ENCODE measurements at regions not wholly inside any gene's neighbourhood (a gene's known extent, or its start where the extent isn't known, plus 50 kb on each side); places are given as distances from the start of the nearest gene placed in this dataset.

DNA sequence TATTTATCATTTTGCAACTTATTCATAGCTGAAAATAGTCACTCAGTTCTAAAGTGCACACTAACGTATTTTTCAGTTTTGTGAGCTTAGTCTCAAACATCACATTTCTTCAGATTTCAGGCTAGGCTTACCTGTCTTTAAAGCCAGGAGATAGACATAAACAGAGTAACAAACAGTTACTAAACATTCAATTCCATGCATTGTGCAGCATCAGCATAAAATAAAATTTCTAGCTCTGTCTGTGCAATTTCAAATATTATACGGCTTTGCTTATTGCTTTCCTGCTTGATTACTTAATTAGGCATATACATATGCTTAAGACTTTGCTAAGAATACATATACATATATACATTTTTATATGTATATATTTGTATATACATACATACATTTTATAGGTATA lies 637.0 kb downstream of the NR4A2 start:
- FAIRE-seq (no peak), DNase-seq (ENCODE audit: low spot score) (no peak)

DNA sequence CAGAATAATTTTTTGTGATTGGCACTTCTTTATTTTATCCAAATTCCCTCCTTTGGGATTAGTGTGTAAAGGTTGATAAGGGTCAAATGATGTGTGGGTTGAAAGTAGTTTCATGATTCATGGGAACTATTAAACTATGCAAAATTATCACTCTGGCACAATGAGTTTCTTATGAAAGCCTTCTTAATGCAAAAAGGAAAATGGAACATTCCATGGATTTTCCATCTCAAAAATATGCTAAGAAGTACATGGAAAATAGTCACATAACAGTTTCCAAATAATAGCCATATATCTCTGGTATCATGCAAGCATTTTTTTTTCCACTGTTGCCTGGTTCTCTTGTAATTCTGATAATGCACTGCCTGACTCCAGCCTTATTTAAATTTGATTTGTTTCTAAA lies 639.7 kb downstream of the NR4A2 start:
- FAIRE-seq (no peak), DNase-seq (ENCODE audit: low spot score) (no peak)

GRCh38 chr2:155692106-155692505 lies 640.4 kb downstream of the NR4A2 start:
- DNase-seq (ENCODE audit: low spot score) (no peak), FAIRE-seq (no peak)

GRCh38 chr2:155690785-155691184 lies 641.7 kb downstream of the NR4A2 start:
- FAIRE-seq (no peak), DNase-seq (ENCODE audit: low spot score) (no peak)

- FAIRE-seq, result no peak
- no peak for DNase-seq (ENCODE audit: low spot score)
These were observed 642.7 kb downstream of the NR4A2 start for GRCh38 chr2:155689791-155690190.

DNA sequence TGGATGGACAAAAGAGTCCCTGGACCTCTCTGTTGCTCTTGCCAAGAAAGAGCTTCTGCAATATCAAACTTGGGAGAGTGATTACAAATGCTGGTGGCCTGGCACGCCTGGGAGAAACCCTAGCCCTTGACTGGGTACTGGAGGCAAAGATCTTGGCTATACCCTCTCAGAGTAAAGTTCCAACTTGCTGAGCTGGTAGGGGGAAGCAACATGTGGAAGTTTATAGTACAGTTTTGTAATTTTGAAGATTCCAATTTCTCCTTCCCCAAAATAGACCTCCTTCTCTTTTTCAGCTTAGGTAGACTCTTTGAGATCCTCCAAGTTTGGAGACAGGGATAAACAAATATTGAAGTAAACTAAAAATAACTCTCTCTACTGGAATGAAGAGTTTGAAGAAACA lies 645.3 kb downstream of the NR4A2 start:
- FAIRE-seq, result no peak
- DNase-seq (ENCODE audit: low spot score), result no peak

DNA sequence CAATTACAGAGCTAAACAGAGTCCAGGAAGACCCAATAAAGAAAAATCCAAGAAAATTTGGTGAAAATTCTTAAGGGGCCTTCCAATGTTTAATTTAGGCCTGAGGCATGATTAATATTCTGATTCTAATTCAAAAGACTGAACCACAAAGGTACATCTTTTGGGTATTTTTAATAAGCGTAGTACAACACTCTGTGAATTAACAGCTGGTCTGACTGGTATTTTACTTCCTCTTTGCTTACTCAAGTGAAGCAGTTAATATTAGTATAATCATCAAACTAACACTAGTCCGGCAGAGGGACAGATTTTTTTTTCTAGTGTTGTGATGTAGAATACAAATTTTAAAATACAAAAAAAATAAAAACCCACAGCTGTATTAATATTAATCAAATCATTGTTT lies 652.9 kb downstream of the NR4A2 start:
- DNase-seq (ENCODE audit: low spot score) (no peak), FAIRE-seq (no peak)

DNA sequence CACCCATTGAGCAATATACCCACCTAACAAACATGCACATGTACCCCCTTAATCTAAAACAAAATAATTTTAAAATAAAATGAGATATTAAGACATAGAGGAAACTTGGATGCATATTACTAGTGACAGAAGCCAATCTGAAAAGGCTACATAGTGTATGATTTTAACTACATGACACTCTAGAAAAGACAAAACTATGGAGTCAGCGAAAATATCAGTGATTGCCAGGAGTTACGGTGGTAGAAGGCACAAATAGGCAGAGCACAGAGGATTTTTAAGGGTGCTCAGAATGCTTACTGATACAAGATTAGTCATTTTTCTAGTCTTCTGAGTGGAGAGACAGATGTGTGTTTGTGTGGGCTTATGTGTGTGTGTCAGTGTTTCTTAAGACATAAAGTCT lies 656.6 kb downstream of the NR4A2 start:
- FAIRE-seq (no peak), DNase-seq (ENCODE audit: low spot score) (no peak)

DNA sequence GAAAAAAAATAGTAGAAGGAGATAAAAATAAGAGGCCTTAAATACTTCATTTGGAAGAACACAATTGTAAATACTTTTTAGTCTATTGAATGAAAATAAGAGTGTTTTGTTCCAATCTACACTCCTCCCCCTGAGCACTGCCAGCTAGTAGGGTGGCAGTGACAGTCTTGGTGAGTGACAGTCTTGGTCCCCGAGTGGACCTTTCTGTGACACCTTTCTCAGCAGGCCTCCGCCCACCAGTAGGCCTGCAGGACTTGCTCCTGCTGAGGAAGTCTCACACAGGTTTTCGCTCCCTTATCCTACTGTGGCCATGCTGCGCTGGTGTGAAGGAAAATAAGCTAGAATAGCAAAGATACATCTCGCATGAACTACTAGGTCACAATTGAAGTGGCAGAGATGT lies 666.8 kb downstream of the NR4A2 start:
- DNase-seq (ENCODE audit: low spot score), result no peak
- FAIRE-seq, result no peak

DNA sequence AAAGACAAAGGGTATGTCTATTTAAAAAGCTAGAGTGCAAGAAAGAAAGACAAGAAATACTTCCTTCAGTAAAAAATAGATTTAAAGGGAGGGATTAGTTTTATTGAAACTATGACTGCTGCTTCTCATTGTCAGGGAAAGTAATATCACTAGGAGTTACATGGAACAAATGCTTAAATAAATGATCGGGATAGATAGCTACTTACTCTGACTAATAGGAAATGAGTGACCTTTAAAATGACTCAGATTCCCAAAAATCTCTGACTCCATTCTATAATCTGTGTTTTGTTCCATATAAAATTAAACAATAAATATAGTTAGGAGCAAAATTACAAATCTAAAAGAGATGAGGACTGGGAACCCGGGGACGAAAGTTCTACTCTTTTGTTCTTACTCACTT lies 669.3 kb downstream of the NR4A2 start:
- FAIRE-seq (no peak), DNase-seq (ENCODE audit: low spot score) (no peak)

DNA sequence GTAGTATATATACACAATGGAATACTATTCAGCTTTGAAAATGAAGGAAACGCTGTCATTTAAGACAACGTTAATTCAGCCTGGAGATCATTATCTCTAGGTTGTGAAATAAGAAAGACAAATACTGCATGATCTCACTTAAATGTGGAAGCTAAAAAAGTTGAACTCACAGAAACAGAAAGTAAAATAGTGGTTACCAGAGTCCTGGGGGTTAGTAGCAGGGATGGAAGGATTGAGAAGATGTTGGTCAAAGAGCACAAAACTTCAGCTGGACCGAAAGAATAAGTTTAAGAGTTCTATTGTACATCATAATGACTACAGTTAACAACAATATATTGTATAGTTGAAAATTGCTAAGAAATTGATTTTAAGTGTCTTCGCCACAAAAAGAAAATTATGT lies 670.3 kb downstream of the NR4A2 start:
- no peak for DNase-seq (ENCODE audit: low spot score)
- FAIRE-seq, result no peak

GRCh38 chr2:155653176-155653575 lies 679.3 kb downstream of the NR4A2 start:
- DNase-seq (ENCODE audit: low spot score) (no peak), FAIRE-seq (no peak)

- DNase-seq (ENCODE audit: low spot score), result no peak
- no peak for FAIRE-seq
These were observed 680.7 kb downstream of the NR4A2 start for GRCh38 chr2:155651851-155652250.

- DNase-seq (ENCODE audit: low spot score), result no peak
- no peak for FAIRE-seq
These were observed 686.7 kb downstream of the NR4A2 start for GRCh38 chr2:155645791-155646190.

DNA sequence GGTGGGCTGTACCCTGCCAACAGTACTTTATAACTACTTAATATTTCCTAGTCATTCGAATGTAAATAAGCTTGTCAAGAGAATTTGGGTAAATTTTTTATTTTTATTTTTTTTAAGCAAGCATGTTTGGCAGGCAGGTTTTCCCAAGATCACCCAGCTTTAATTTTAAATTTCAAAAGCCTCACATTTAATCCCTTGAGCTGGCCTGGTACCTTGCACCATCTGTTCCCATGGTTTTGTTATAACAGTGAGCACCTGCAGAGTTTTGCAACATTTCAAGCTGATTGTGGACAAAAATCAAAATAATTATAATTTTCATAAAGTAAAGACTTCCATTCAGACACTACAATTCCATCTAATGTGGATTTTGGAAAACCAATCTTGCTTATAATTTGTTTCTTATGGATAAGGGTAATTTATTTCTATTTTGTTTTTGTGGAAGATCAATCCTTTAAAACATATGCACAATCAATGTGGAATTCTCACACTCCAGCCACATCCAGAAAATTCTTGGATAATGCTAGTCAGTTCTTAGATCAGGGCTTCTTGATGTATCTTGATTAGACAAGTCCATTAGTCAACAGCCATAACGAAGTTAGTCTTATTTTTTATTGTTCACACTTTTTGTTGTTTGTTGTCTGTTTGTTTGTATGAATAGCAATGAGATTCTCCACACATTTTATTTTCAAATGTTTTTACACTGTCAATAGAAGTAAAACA lies 689.3 kb downstream of the NR4A2 start:
- DNase-seq (ENCODE audit: low spot score) (no peak), FAIRE-seq (no peak)

DNA sequence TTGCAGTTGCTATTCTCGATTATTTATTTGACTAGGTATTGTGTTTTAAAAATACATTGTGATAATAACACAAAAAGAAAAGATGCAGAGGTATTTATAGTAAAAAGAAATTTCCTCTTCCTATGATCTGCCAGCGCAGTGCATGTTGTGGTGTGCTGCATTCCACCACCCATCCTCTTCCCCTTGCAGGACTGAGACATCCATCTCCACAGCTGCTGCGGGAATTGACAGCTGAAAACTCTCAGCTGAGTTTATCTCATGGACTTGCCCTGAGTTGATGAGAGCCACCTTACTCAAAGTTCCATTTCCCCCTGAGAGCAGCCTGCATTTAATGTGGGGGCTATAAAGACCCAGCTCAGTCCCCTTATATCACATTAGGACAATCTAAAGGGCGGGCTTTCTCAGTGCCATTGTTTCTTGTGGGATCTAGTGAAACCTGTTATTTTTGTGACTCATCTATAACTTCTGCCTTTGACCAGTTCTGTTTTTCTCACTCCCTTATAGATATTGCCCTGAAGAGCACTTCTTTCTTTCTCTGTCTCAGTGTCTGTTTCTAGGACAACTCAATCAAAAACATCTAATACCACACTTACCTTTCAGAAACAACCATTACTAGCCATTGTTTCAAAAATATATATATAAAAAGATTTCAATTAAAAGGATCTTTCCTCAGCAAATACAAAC lies 698.5 kb downstream of the NR4A2 start:
- DNase-seq (ENCODE audit: low spot score), result no peak
- no peak for FAIRE-seq

DNA sequence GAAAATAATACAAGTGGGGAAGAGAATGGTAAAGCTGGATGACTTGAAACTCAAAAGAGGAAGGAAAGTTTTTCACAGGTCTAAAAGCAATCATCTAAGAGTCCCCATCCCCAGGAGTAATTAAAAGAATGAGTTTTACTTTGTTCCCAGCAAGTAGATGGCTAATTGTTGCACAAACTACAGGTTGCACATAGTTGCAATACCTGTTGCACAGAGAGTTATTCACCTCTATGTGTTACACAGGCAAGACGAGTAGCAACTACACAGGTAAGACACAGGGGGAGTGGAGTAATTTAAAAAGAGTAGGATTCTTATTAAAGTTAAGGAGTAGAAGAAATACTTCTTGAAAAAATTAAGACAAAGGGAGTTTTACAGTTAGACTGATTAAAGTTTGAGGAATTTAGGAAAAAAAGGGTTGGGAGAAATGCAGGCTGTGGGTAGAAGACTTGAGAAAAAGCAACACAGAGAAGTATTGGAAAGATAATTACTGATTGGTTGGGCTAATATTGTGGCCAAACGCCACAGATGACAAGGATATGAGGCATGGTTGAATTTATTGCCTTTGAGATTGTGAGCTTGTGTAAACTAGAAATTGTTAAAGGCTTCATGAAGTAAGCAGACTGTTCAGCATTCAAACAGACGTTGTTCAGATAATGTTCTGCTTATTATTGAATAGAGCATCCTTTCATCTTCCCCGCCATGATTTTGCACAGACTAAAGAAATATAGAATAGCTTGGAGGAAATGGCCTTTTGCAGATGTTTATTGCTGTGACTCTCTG lies 699.3 kb downstream of the NR4A2 start:
- FAIRE-seq (no peak), DNase-seq (ENCODE audit: low spot score) (no peak)

GRCh38 chr2:155630760-155631159 lies 701.8 kb downstream of the NR4A2 start:
- no peak for FAIRE-seq
- no peak for DNase-seq (ENCODE audit: low spot score)

- no peak for FAIRE-seq
- no peak for DNase-seq (ENCODE audit: low spot score)
These were observed 710.1 kb downstream of the NR4A2 start for GRCh38 chr2:155622443-155622842.

DNA sequence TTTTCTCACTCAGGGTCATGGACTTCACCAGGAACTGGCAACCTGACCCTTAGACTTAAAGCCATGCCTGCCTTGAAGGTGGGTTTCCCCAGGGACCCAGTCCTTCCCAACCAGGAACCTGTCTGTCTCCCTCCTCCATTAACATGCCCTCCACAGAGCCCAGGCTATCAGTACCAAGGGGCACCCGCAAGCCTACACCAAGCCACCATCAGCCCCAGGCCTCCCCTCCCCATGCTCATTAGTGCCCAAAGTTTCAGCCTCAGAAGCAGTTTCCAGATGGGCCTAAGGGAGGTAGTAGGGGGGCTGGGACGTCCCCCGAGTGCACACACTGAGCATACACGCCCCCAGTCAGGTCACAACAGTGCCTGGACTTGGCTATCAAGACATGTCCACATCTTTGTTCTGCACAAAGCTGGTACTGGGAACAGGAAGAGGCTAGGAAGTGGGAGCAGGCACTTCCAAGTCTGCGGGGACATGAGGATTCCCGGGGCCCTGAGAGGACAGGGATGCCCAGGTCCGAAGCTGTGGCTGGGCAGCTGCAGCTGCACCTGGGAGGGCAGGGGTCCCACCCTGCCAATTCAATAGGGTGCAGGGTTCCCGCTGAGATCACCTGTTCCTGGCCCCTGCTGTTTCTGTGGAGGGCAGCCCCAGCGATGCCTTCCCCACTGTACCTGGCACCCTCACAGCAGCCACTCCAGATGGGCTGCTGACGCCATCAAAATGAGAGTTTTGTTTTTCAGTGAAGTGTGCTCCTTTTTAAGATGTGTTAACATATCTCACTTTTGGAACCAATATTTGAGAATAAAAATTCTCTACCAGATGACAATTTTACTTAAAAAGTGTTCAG lies 731.4 kb downstream of the NR4A2 start:
- FAIRE-seq, result no peak
- no peak for DNase-seq (ENCODE audit: low spot score)

DNA sequence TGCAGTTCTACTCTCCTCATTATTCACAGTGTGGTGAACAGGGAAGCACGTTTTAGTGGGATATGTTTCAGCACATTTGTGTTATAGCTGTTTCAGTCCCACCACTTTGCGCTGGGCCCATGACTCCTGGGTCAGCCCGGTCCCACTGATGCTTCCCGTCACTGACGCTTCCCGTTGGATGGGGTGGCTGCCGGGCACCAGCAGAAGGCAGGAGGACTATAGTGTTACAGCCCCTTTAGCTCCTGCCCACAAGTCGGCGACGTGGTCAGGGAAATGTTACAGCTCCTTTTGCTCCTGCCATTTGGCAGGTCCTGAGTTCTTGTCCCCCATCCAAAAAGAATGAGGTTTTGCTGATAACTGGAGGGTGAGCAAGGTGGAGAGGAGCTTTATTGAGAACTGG lies 732.2 kb downstream of the NR4A2 start:
- no peak for FAIRE-seq
- DNase-seq (ENCODE audit: low spot score), result no peak

GRCh38 chr2:155599834-155600233 lies 732.7 kb downstream of the NR4A2 start:
- DNase-seq (ENCODE audit: low spot score) (no peak), FAIRE-seq (no peak)

Data from urothelium cell line (cell line).